IMR-90 (cell line): ENCODE measurements at regions not wholly inside any gene's neighbourhood (a gene's known extent, or its start where the extent isn't known, plus 50 kb on each side); places are given as distances from the start of the nearest gene placed in this dataset.
"Not testable (repeated sequence)": the region's sequence is repeated elsewhere in the genome, so short reads cannot be mapped to it uniquely, and the experiment has no call there.

Experiments
- ATAC-seq: fragments of 200-7000 bp; cut with Tn5 transposase; 2 replicates; pipeline ENCODE4 v1.9.1; 2020; ENCODE audit warnings: low read depth, mild to moderate bottlenecking, moderate library complexity
- BruUV-seq: library from RNA; stranded (reverse); fragments of 400-500 nt; replicated peaks from 2 replicates; lab custom pipeline; 2021; lab: Mats Ljungman, UMichigan
- CTCF ChIA-PET: fragments of 300-600 bp; formaldehyde crosslinking; extraction: SDS; loops from one replicate; lab custom pipeline; 2021; ENCODE audit warnings: antibody characterized with exemption; lab: Yijun Ruan, JAX
- POLR2A ChIA-PET: fragments of 300-600 bp; sonication (Branson Sonifier 250); formaldehyde crosslinking; loops from one replicate; lab custom pipeline; 2022; ENCODE audit warnings: antibody characterized with exemption; ENCODE audit not compliant: unreplicated experiment; lab: Charles Lee
- DNase-seq: peaks from one replicate; pipeline ENCODE4 v3.0.0; 2013
- H2AFZ ChIP-seq: replicated peaks from 2 replicates; pipeline ENCODE3; 2013; ENCODE audit warnings: low read length, mild to moderate bottlenecking; ENCODE audit not compliant: poor library complexity
- H2AK5ac ChIP-seq: 2 replicates; pipeline ENCODE4 v1.6.1; 2013; ENCODE audit warnings: low read depth, low read length, inconsistent platforms
- H2AK9ac ChIP-seq: replicated peaks from 2 replicates; pipeline ENCODE3; 2013; ENCODE audit warnings: mild to moderate bottlenecking, low read depth, low read length, moderate library complexity; ENCODE audit not compliant: poor library complexity
- H2BK120ac ChIP-seq: 2 replicates; pipeline ENCODE4 v1.6.1; 2013; ENCODE audit warnings: low read depth, low read length, inconsistent platforms
- H2BK15ac ChIP-seq: 3 replicates; pipeline ENCODE4 v1.6.1; 2013; ENCODE audit warnings: low read depth, low read length, inconsistent platforms
- H2BK20ac ChIP-seq: 2 replicates; pipeline ENCODE4 v1.6.1; 2013; ENCODE audit warnings: low read depth, mild to moderate bottlenecking, inconsistent platforms, low read length, moderate library complexity
- H2BK5ac ChIP-seq: 2 replicates; pipeline ENCODE4 v1.6.1; 2013; ENCODE audit warnings: mild to moderate bottlenecking, low read depth, low read length, inconsistent platforms; ENCODE audit not compliant: poor library complexity, severe bottlenecking
- H3K14ac ChIP-seq: replicated peaks from 2 replicates; pipeline ENCODE4 v1.6.1; 2013; ENCODE audit warnings: low read depth, low read length, inconsistent platforms
- H3K18ac ChIP-seq: 2 replicates; pipeline ENCODE4 v1.6.1; 2013; ENCODE audit warnings: low read depth, low read length, control low read depth
- H3K23ac ChIP-seq: 2 replicates; pipeline ENCODE4 v1.6.1; 2013; ENCODE audit warnings: low read depth, low read length, inconsistent platforms
- H3K27ac ChIP-seq: 2 replicates; pipeline ENCODE4 v1.5.1; 2013; ENCODE audit warnings: mild to moderate bottlenecking, control low read depth, low read length; ENCODE audit not compliant: insufficient read depth
- H3K27me3 ChIP-seq: 2 replicates; pipeline ENCODE4 v1.6.1; 2013; ENCODE audit warnings: low read length; ENCODE audit not compliant: control insufficient read depth, insufficient read depth
- H3K36me3 ChIP-seq: 2 replicates; pipeline ENCODE4 v1.6.1; 2013; ENCODE audit warnings: low read length, mixed read lengths; ENCODE audit not compliant: control insufficient read depth, insufficient read depth
- H3K4ac ChIP-seq: 2 replicates; pipeline ENCODE4 v1.6.1; 2013; ENCODE audit warnings: low read depth, low read length, inconsistent platforms
- H3K4me1 ChIP-seq: 2 replicates; pipeline ENCODE4 v1.6.1; 2013; ENCODE audit warnings: low read length, mixed read lengths; ENCODE audit not compliant: control insufficient read depth, insufficient read depth
- H3K4me2 ChIP-seq: 2 replicates; pipeline ENCODE4 v1.6.1; 2013; ENCODE audit warnings: low read depth, mild to moderate bottlenecking, control low read depth, low read length, moderate library complexity
- H3K4me3 ChIP-seq: 2 replicates; pipeline ENCODE4 v1.5.1; 2013; ENCODE audit warnings: low read depth, mild to moderate bottlenecking, control low read depth, low read length, moderate library complexity; ENCODE audit not compliant: insufficient read depth
- H3K56ac ChIP-seq: 2 replicates; pipeline ENCODE4 v1.6.1; 2013; ENCODE audit warnings: low read length, inconsistent platforms; ENCODE audit not compliant: insufficient read depth; ENCODE audit errors: extremely low read depth
- H3K79me1 ChIP-seq, 2 experiments: 2 replicates each; pipeline ENCODE4 v1.6.1; 2013; ENCODE audit warnings: low read length in 2 of 2, inconsistent platforms in 1 of 2, low read depth in 1 of 2
- H3K9ac ChIP-seq: 2 replicates; pipeline ENCODE4 v1.6.1; 2013; ENCODE audit warnings: low read depth, low read length, control low read depth
- H3K9me1 ChIP-seq: 2 replicates; pipeline ENCODE4 v1.6.1; 2013; ENCODE audit warnings: low read length, inconsistent platforms; ENCODE audit not compliant: insufficient read depth
- H3K9me3 ChIP-seq: 2 replicates; pipeline ENCODE4 v1.6.1; 2013; ENCODE audit warnings: low read length; ENCODE audit not compliant: control insufficient read depth, insufficient read depth
- H4K20me1 ChIP-seq: 2 replicates; pipeline ENCODE4 v1.6.1; 2013; ENCODE audit warnings: low read length, inconsistent platforms; ENCODE audit not compliant: insufficient read depth
- H4K5ac ChIP-seq: 2 replicates; pipeline ENCODE4 v1.6.1; 2013; ENCODE audit warnings: mild to moderate bottlenecking, low read depth, low read length, control low read depth
- H4K8ac ChIP-seq, 2 experiments: 2 replicates each; pipeline ENCODE4 v1.6.1; 2013; ENCODE audit warnings: low read depth in 2 of 2, low read length in 2 of 2, control low read depth in 1 of 2, inconsistent platforms in 1 of 2
- H4K91ac ChIP-seq: 2 replicates; pipeline ENCODE4 v1.6.1; 2013; ENCODE audit warnings: low read depth, low read length, inconsistent platforms; ENCODE audit not compliant: insufficient read depth
- WGBS, 2 experiments: methylation state at CpG; one replicate each; pipeline versions ENCODE4 v1.1.5 to v1.1.7; 2013; ENCODE audit warnings: missing lambda C conversion rate in 2 of 2; ENCODE audit not compliant: insufficient read length in 1 of 2; ENCODE audit errors: extremely low coverage in 2 of 2; 5-methylcytosine and 5-hydroxymethylcytosine counted together
- dilution Hi-C: fragments of 300-500 bp; cut with HindIII; formaldehyde crosslinking; loops from one replicate; pipeline ENCODE4 v1.14.3; 2018; ENCODE audit warnings: low sequenced_read_pairs; ENCODE audit not compliant: unreplicated experiment
- in situ Hi-C: fragments of 300-500 bp; cut with MboI; formaldehyde crosslinking; loops from 3 replicates; pipeline ENCODE4 v1.14.3; 2019; ENCODE audit warnings: low sequenced_read_pairs, inconsistent platforms, mixed read lengths
- intact Hi-C: fragments of 100-400 bp; cut with micrococcal nuclease; formaldehyde crosslinking; loops from 2 replicates; pipeline ENCODE4 v1.10.0; 2022

DNA sequence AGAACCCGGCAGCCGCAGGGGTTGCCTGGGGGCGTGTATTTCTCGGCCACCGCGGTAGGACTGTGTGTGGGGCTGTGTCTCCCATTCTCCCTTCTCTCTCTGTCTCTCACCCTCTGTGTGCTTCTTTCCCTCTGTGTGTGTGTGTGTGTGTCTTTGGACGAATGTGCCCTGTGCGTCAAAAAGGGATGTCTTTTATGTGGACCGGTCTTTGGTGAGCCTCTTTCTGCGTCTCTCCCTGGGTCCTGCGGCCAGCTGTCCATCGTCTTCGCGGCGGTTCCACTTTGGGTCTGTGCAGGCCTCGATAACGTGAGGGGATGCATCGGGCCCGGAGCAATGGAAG is 692.1 kb downstream of the KCNJ18 start:
- in situ Hi-C loops, H3K23ac ChIP-seq, H2AK5ac ChIP-seq, H3K14ac ChIP-seq, H2BK20ac ChIP-seq, H3K36me3 ChIP-seq, H3K56ac ChIP-seq, ATAC-seq, H3K4me3 ChIP-seq, POLR2A ChIA-PET, BruUV-seq, H3K9me1 ChIP-seq, CTCF ChIA-PET, H3K27ac ChIP-seq, H2BK5ac ChIP-seq, H3K4me2 ChIP-seq, H4K5ac ChIP-seq, DNase-seq, H3K9ac ChIP-seq, H2AK9ac ChIP-seq, H3K4me1 ChIP-seq, H4K20me1 ChIP-seq, H2BK15ac ChIP-seq, dilution Hi-C loops, H3K79me1 ChIP-seq, intact Hi-C loops, H2AFZ ChIP-seq, H4K8ac ChIP-seq, H3K4ac ChIP-seq, H3K9me3 ChIP-seq, H2BK120ac ChIP-seq, H3K27me3 ChIP-seq, H4K91ac ChIP-seq, H3K18ac ChIP-seq: not testable (repeated sequence)
- no CpG with 5 or more reads among the region's 19 CpGs for WGBS, 2 experiments

DNA sequence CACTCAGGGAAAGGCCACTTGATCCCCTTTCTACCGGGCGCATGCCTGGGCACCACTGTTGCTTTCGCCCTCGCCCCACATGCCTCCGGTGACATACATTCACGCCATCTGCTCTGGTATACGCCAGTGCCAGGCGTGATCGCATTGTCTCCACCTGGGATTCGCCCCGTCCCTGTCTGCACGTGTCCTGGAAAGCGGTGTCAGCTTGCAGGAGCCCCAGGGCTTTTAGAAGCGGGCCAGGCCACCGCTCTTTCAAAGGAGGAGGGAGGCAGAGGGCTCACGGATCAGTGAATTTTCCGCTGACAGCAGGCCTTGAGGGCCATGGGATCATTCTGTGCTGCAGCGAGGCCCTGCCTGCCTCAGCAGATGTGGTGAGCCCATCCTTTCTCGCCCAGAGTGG is 706.1 kb downstream of the KCNJ18 start:
- H4K8ac ChIP-seq, POLR2A ChIA-PET, H3K9me3 ChIP-seq, H2BK20ac ChIP-seq, H2AK9ac ChIP-seq, H4K91ac ChIP-seq, H3K4me1 ChIP-seq, H3K23ac ChIP-seq, CTCF ChIA-PET, H3K4ac ChIP-seq, dilution Hi-C loops, H2BK120ac ChIP-seq, H3K9me1 ChIP-seq, BruUV-seq, in situ Hi-C loops, H3K36me3 ChIP-seq, H4K20me1 ChIP-seq, H3K18ac ChIP-seq, H3K79me1 ChIP-seq, H2AK5ac ChIP-seq, H4K5ac ChIP-seq, H2BK15ac ChIP-seq, H3K14ac ChIP-seq, H3K9ac ChIP-seq, H3K56ac ChIP-seq, H3K4me3 ChIP-seq, H3K27me3 ChIP-seq, intact Hi-C loops, H3K27ac ChIP-seq, ATAC-seq, DNase-seq, H2BK5ac ChIP-seq, H2AFZ ChIP-seq, H3K4me2 ChIP-seq: not testable (repeated sequence)
- WGBS, 2 experiments = no CpG with 5 or more reads among the region's 19 CpGs
